SK-N-SH treated with all-trans-retinoic acid at 6 μM for 48 hours (cell line): ENCODE measurements at regions not wholly inside any gene's neighbourhood (a gene's known extent, or its start where the extent isn't known, plus 50 kb on each side); places are given as distances from the start of the nearest gene placed in this dataset.

Experiments
- ARNTL ChIP-seq: fragments of 450-650 bp; formaldehyde crosslinking; IDR thresholded peaks from 2 replicates; pipeline ENCODE4 v1.5.0; 2020; ENCODE audit warnings: low read depth, mild to moderate bottlenecking, moderate library complexity, borderline replicate concordance
- BACH2 ChIP-seq: fragments of 250-450 bp; sonication (Bioruptor Pico); IDR thresholded peaks from 2 replicates; pipeline ENCODE4 v1.9.0; 2021; ENCODE audit warnings: mild to moderate bottlenecking, borderline replicate concordance
- ESRRG ChIP-seq: fragments of 250-450 bp; sonication (Bioruptor Pico); IDR thresholded peaks from 2 replicates; pipeline ENCODE4 v1.6.1; 2021; ENCODE audit warnings: mild to moderate bottlenecking
- ISL1 ChIP-seq: fragments of 250-450 bp; sonication (Bioruptor Pico); IDR thresholded peaks from 2 replicates; pipeline ENCODE4 v2.1.2; 2022; ENCODE audit warnings: mild to moderate bottlenecking, moderate library complexity
- RARB ChIP-seq: fragments of 250-450 bp; sonication (Bioruptor Pico); IDR thresholded peaks from 2 replicates; pipeline ENCODE4 v1.8.0; 2021; ENCODE audit warnings: mild to moderate bottlenecking, moderate library complexity
- TCF4 ChIP-seq: fragments of 250-450 bp; sonication (Bioruptor Pico); IDR thresholded peaks from 2 replicates; pipeline ENCODE4 v1.8.0; 2021; ENCODE audit warnings: mild to moderate bottlenecking, moderate library complexity, borderline replicate concordance
- ZFP30 ChIP-seq: fragments of 450-650 bp; formaldehyde crosslinking; IDR thresholded peaks from 2 replicates; pipeline ENCODE4 v1.5.0; 2022; ENCODE audit warnings: mild to moderate bottlenecking, moderate library complexity
- TF ChIP-seq, protein P1 (sequence below): fragments of 250-450 bp; sonication (Bioruptor Pico); IDR thresholded peaks from 2 replicates; pipeline ENCODE4 v1.8.0; 2020; ENCODE audit warnings: mild to moderate bottlenecking, moderate library complexity, borderline replicate concordance
- TF ChIP-seq, protein P2 (sequence below): fragments of 250-450 bp; sonication (Bioruptor Pico); IDR thresholded peaks from 2 replicates; pipeline ENCODE4 v1.5.1; 2021; ENCODE audit warnings: mild to moderate bottlenecking, moderate library complexity

DNA sequence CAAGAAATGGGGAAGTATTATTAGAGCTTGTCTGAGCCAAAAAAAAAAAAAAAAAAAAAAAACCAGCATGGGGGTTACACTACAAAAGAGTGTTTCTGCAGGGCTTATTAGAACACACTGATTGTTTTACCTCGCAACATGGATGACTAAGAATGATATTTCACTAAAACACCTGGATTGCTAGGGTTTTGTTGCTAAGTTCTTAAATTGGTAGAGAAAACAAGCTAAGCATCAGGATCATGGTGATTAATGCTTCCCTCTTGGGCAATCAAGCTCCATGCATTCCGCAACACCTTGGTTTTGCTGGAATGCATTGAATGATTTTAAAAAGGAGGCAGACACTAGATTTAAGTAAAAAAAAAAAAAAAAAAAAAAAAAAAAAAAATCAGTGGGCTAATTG lies 931.4 kb upstream of the CDH8 start:
- TF ChIP-seq, protein P1, sequence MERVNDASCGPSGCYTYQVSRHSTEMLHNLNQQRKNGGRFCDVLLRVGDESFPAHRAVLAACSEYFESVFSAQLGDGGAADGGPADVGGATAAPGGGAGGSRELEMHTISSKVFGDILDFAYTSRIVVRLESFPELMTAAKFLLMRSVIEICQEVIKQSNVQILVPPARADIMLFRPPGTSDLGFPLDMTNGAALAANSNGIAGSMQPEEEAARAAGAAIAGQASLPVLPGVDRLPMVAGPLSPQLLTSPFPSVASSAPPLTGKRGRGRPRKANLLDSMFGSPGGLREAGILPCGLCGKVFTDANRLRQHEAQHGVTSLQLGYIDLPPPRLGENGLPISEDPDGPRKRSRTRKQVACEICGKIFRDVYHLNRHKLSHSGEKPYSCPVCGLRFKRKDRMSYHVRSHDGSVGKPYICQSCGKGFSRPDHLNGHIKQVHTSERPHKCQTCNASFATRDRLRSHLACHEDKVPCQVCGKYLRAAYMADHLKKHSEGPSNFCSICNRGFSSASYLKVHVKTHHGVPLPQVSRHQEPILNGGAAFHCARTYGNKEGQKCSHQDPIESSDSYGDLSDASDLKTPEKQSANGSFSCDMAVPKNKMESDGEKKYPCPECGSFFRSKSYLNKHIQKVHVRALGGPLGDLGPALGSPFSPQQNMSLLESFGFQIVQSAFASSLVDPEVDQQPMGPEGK, result no peak
- TF ChIP-seq, protein P2, sequence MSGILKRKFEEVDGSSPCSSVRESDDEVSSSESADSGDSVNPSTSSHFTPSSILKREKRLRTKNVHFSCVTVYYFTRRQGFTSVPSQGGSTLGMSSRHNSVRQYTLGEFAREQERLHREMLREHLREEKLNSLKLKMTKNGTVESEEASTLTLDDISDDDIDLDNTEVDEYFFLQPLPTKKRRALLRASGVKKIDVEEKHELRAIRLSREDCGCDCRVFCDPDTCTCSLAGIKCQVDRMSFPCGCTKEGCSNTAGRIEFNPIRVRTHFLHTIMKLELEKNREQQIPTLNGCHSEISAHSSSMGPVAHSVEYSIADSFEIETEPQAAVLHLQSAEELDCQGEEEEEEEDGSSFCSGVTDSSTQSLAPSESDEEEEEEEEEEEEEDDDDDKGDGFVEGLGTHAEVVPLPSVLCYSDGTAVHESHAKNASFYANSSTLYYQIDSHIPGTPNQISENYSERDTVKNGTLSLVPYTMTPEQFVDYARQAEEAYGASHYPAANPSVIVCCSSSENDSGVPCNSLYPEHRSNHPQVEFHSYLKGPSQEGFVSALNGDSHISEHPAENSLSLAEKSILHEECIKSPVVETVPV, result no peak
- TF ChIP-seq ZFP30 (CRISPR knock-in tag) (no peak), TCF4 (CRISPR knock-in tag) (no peak), ESRRG (no peak), BACH2 (CRISPR knock-in tag) (no peak), RARB (no peak), ISL1 (CRISPR knock-in tag) (no peak), ARNTL (CRISPR knock-in tag) (no peak)
